ENCODE measurements at regions not wholly inside any gene's neighbourhood (a gene's known extent, or its start where the extent isn't known, plus 50 kb on each side); places are given as distances from the start of the nearest gene placed in this dataset.

DNA sequence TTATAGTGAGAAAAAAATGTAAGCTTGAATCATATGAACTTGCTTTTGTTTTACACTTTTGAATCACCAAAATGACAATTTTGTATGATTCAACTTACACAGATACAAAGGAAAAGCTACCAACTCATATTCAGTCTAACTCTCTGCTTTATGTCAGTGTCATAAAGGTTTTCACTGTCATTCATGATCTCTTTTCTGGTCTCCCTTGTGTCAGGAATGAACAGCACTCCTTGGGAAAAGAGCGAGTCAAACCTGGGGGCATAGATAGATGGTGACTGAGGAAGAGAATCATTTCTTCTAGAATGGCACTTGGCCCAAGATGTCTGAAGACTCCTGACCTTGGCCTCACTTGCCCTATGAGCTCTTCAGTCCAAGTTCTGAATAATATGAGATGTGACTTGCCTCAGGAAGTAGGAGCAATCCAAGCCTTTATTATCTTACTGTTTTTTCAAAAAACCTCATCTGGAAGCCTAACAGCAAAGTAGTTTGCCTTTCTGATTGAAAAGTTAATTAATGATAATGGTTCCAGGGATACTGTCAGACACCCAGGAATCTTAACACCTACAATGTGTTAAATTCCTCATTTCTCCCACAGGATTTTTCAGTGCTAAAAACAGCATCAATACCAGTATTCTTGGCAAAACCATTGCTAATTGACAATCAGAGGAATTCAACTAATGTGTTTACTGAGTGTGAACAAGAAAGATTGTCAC is 270.0 kb upstream of the HSF2 start:
- H3K27ac ChIP-seq (ENCODE audit: low read length): no peak overlapping the region
- in situ Hi-C loops (cut with HindIII; ENCODE audit: low pct_unique_long_range_greater_than_20kb, low sequenced_read_pairs) (no loop called here), intact Hi-C loops (cut with micrococcal nuclease; ENCODE audit: unreplicated experiment) (no loop called here)
- ChIA-PET CTCF (no interaction called here), POLR2A (no interaction called here)
- DNase-seq (ENCODE audit: low read depth, low spot score) (no peak), ATAC-seq (no peak)
- TF ChIP-seq, protein P1, sequence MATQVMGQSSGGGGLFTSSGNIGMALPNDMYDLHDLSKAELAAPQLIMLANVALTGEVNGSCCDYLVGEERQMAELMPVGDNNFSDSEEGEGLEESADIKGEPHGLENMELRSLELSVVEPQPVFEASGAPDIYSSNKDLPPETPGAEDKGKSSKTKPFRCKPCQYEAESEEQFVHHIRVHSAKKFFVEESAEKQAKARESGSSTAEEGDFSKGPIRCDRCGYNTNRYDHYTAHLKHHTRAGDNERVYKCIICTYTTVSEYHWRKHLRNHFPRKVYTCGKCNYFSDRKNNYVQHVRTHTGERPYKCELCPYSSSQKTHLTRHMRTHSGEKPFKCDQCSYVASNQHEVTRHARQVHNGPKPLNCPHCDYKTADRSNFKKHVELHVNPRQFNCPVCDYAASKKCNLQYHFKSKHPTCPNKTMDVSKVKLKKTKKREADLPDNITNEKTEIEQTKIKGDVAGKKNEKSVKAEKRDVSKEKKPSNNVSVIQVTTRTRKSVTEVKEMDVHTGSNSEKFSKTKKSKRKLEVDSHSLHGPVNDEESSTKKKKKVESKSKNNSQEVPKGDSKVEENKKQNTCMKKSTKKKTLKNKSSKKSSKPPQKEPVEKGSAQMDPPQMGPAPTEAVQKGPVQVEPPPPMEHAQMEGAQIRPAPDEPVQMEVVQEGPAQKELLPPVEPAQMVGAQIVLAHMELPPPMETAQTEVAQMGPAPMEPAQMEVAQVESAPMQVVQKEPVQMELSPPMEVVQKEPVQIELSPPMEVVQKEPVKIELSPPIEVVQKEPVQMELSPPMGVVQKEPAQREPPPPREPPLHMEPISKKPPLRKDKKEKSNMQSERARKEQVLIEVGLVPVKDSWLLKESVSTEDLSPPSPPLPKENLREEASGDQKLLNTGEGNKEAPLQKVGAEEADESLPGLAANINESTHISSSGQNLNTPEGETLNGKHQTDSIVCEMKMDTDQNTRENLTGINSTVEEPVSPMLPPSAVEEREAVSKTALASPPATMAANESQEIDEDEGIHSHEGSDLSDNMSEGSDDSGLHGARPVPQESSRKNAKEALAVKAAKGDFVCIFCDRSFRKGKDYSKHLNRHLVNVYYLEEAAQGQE (IDR thresholded peaks at IDR 0.05; ENCODE audit: insufficient read depth in 1 of 2, low read depth in 2 of 2, low read length in 1 of 2): no peak
- no peak for TF ChIP-seq SIN3A (IDR thresholded peaks at IDR 0.05; ENCODE audit: borderline replicate concordance, insufficient read depth, low read depth, low read length)
- no peaks in the 10 kb centered on the region for H3K4me1 ChIP-seq (ENCODE audit: control insufficient read depth, insufficient read depth, low read length)
- no peaks in the 10 kb centered on the region; the same call in 1 of the 2 replicates for H3K36me3 ChIP-seq (ENCODE audit: control insufficient read depth, insufficient read depth, low read length)
- H3K9me3 ChIP-seq (ENCODE audit: control insufficient read depth, insufficient read depth, low read depth, low read length): no peaks in the 10 kb centered on the region
- no peak overlapping the region for H3K4me3 ChIP-seq (ENCODE audit: low read depth in 2 of 2, low read length in 2 of 2)
- no TSS peak for BruUV-seq (replicated peaks)
- no peaks in the 10 kb centered on the region for H3K27me3 ChIP-seq (ENCODE audit: control insufficient read depth, insufficient read depth, low read length)

DNA sequence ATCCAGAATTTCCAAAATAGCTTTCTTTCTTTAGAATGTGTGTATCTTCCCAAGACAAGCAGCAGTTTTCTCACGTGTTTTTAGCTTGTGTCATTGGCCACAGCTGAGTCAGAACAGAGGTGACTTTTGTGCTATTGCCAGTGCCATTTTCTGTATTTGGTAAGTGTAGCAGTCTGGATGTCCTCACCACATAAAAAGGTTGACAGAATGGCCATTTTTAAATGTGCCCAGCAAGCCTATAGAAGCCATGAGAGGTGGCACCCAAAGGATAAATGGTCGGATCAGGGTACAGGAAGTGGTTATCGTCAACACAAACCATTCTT is 269.5 kb upstream of the HSF2 start:
- DNase-seq (ENCODE audit: low read depth, low spot score) (no peak), ATAC-seq (no peak)
- Histone ChIP-seq H3K4me3 (ENCODE audit: low read depth in 2 of 2, low read length in 2 of 2) (no peak overlapping the region), H3K4me1 (ENCODE audit: control insufficient read depth, insufficient read depth, low read length) (no peaks in the 10 kb centered on the region), H3K27me3 (ENCODE audit: control insufficient read depth, insufficient read depth, low read length) (no peaks in the 10 kb centered on the region), H3K36me3 (ENCODE audit: control insufficient read depth, insufficient read depth, low read length) (no peaks in the 10 kb centered on the region; the same call in 1 of the 2 replicates), H3K27ac (ENCODE audit: low read length) (no peak overlapping the region), H3K9me3 (ENCODE audit: control insufficient read depth, insufficient read depth, low read depth, low read length) (no peaks in the 10 kb centered on the region)
- in situ Hi-C loops (cut with HindIII; ENCODE audit: low pct_unique_long_range_greater_than_20kb, low sequenced_read_pairs) (no loop called here), intact Hi-C loops (cut with micrococcal nuclease; ENCODE audit: unreplicated experiment) (no loop called here)
- TF ChIP-seq POLR2AphosphoS5 (IDR thresholded peaks at IDR 0.05; ENCODE audit: low read depth, low read length) (no peak), TCF7L2 (IDR thresholded peaks at IDR 0.05; ENCODE audit: low read depth, low read length) (no peak), SIN3A (IDR thresholded peaks at IDR 0.05; ENCODE audit: borderline replicate concordance, insufficient read depth, low read depth, low read length) (no peak)
- TF ChIP-seq, protein P1 (IDR thresholded peaks at IDR 0.05; ENCODE audit: insufficient read depth in 1 of 2, low read depth in 2 of 2, low read length in 1 of 2): no peak
- TF ChIP-seq, protein P2, sequence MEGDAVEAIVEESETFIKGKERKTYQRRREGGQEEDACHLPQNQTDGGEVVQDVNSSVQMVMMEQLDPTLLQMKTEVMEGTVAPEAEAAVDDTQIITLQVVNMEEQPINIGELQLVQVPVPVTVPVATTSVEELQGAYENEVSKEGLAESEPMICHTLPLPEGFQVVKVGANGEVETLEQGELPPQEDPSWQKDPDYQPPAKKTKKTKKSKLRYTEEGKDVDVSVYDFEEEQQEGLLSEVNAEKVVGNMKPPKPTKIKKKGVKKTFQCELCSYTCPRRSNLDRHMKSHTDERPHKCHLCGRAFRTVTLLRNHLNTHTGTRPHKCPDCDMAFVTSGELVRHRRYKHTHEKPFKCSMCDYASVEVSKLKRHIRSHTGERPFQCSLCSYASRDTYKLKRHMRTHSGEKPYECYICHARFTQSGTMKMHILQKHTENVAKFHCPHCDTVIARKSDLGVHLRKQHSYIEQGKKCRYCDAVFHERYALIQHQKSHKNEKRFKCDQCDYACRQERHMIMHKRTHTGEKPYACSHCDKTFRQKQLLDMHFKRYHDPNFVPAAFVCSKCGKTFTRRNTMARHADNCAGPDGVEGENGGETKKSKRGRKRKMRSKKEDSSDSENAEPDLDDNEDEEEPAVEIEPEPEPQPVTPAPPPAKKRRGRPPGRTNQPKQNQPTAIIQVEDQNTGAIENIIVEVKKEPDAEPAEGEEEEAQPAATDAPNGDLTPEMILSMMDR (IDR thresholded peaks at IDR 0.05): no peak
- ChIA-PET CTCF (no interaction called here), POLR2A (no interaction called here)
- BruUV-seq (replicated peaks): no TSS peak

Measured in Panc1 (cell line).